NCI-H1694 treated with DMSO at 0.1 percent for 48 hours (cell line): ENCODE measurements at regions not wholly inside any gene's neighbourhood (a gene's known extent, or its start where the extent isn't known, plus 50 kb on each side); places are given as distances from the start of the nearest gene placed in this dataset.

Source experiments
- DNase-seq: peaks from one replicate; lab custom pipeline; 2025; lab: John Stamatoyannopoulos, UW

GRCh38 chrX:114332766-114333165 lies 251.1 kb upstream of the HTR2C start:
- no peak for DNase-seq

GRCh38 chrX:114334473-114334982 lies 249.4 kb upstream of the HTR2C start:
- DNase-seq, result no peak

GRCh38 chrX:114338870-114339269 lies 245.0 kb upstream of the HTR2C start:
- no peak for DNase-seq

- peak; percentile 26 for DNase-seq
Observed at GRCh38 chrX:114344756-114345349, 239.0 kb upstream of the HTR2C start.

GRCh38 chrX:114361076-114361725 lies 222.7 kb upstream of the HTR2C start:
- no peak for DNase-seq

- no peak for DNase-seq
Observed at GRCh38 chrX:114363346-114363745, 220.5 kb upstream of the HTR2C start.

- DNase-seq, result no peak
Observed at GRCh38 chrX:114365065-114365834, 218.6 kb upstream of the HTR2C start.

- DNase-seq, result no peak
Observed at GRCh38 chrX:114372937-114373336, 210.9 kb upstream of the HTR2C start.

- no peak for DNase-seq
Observed at GRCh38 chrX:114390251-114390796, 193.6 kb upstream of the HTR2C start.
